Esophagus muscularis mucosa (tissue), 3 donors: ENCODE measurements at regions not wholly inside any gene's neighbourhood (a gene's known extent, or its start where the extent isn't known, plus 50 kb on each side); places are given as distances from the start of the nearest gene placed in this dataset.

ENCODE experiments used
- CTCF ChIP-seq, 3 experiments: fragments of 200-600 bp in 2 of 3; fragments of 450-650 bp in 1 of 3; sonication (generic) in 2 of 3; IDR thresholded peaks; one replicate each; pipeline ENCODE4 v1.5.1; 2017 to 2019; ENCODE audit warnings: antibody characterized with exemption in 3 of 3, mild to moderate bottlenecking in 2 of 3, moderate library complexity in 1 of 3
- POLR2A ChIP-seq: fragments of 450-650 bp; IDR thresholded peaks from one replicate; pipeline ENCODE4 v1.6.1; 2017; ENCODE audit warnings: antibody characterized with exemption, moderate library complexity, mild to moderate bottlenecking, low read depth
- POLR2AphosphoS5 ChIP-seq, 2 donors: sonication (generic); formaldehyde crosslinking; IDR thresholded peaks; one replicate each; pipeline ENCODE4 v1.6.1; 2017; ENCODE audit warnings: antibody characterized with exemption in 2 of 2

DNA sequence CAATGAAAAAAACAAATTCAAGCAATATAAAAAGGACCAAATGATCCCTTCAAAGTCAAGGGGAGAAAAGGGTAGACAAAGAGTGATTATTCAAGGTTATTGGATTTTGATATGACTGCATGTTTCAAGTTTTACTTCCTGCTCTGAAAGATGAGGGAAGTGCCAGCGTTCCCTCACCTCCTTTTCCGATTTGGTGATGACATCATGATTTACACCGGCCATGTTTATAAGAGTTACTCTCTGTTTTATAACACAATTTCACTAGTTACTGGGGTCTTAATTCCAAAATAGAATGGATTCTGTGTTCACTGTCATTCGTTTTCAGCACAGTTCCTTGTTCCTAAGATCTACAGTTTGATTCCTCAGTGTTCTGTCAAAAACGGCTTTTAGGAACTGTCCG is 60.5 kb upstream of the CPXM2 start:
- no peak for TF ChIP-seq CTCF (IDR thresholded peaks at IDR 0.05)
- no peak for TF ChIP-seq POLR2A
- TF ChIP-seq POLR2AphosphoS5 (IDR thresholded peaks at IDR 0.05): no peak
